ENCODE measurements at regions not wholly inside any gene's neighbourhood (a gene's known extent, or its start where the extent isn't known, plus 50 kb on each side); places are given as distances from the start of the nearest gene placed in this dataset.

- TF ChIP-seq JUN (CRISPR knock-in tag; IDR thresholded peaks at IDR 0.05), result no peak
- no peak for TF ChIP-seq ZNF138 (CRISPR knock-in tag; conservative IDR thresholded peaks at IDR 0.05)
- no peak for TF ChIP-seq CREB1 (CRISPR knock-in tag; IDR thresholded peaks at IDR 0.05)
- TF ChIP-seq, protein P1, sequence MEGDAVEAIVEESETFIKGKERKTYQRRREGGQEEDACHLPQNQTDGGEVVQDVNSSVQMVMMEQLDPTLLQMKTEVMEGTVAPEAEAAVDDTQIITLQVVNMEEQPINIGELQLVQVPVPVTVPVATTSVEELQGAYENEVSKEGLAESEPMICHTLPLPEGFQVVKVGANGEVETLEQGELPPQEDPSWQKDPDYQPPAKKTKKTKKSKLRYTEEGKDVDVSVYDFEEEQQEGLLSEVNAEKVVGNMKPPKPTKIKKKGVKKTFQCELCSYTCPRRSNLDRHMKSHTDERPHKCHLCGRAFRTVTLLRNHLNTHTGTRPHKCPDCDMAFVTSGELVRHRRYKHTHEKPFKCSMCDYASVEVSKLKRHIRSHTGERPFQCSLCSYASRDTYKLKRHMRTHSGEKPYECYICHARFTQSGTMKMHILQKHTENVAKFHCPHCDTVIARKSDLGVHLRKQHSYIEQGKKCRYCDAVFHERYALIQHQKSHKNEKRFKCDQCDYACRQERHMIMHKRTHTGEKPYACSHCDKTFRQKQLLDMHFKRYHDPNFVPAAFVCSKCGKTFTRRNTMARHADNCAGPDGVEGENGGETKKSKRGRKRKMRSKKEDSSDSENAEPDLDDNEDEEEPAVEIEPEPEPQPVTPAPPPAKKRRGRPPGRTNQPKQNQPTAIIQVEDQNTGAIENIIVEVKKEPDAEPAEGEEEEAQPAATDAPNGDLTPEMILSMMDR (IDR thresholded peaks at IDR 0.05), result no peak
- TF ChIP-seq PREB (CRISPR knock-in tag; IDR thresholded peaks at IDR 0.05; ENCODE audit: borderline replicate concordance), result no peak
- TF ChIP-seq NR1H2 (CRISPR knock-in tag; IDR thresholded peaks at IDR 0.05), result no peak
- no peak for TF ChIP-seq FOXJ3 (CRISPR knock-in tag; IDR thresholded peaks at IDR 0.05; ENCODE audit: borderline replicate concordance)
- TF ChIP-seq GRHL2 (CRISPR knock-in tag; IDR thresholded peaks at IDR 0.05; ENCODE audit: insufficient replicate concordance, severe bottlenecking), result no peak
- TF ChIP-seq CREM (CRISPR knock-in tag; IDR thresholded peaks at IDR 0.05), result no peak
- no peak for TF ChIP-seq ZNF425 (CRISPR knock-in tag; conservative IDR thresholded peaks at IDR 0.05)
- no peak for TF ChIP-seq FOXK1 (CRISPR knock-in tag; IDR thresholded peaks at IDR 0.05)
- no peak for TF ChIP-seq ATF1 (CRISPR knock-in tag; IDR thresholded peaks at IDR 0.05)
- no peak for TF ChIP-seq MXD4 (CRISPR knock-in tag; IDR thresholded peaks at IDR 0.05; ENCODE audit: borderline replicate concordance)
- no peak for TF ChIP-seq ZBTB21 (CRISPR knock-in tag; IDR thresholded peaks at IDR 0.05; ENCODE audit: borderline replicate concordance)
Observed at GRCh38 chr5:98217138-98217537, 556.3 kb upstream of the RGMB start.

Measured in WTC11 (cell line).